GM12878 (cell line): ENCODE measurements at regions not wholly inside any gene's neighbourhood (a gene's known extent, or its start where the extent isn't known, plus 50 kb on each side); places are given as distances from the start of the nearest gene placed in this dataset.

Source experiments
- BCL3 ChIP-seq: IDR thresholded peaks from 2 replicates; pipeline ENCODE4 v1.6.1; 2011; ENCODE audit warnings: borderline replicate concordance, low read depth, mild to moderate bottlenecking, moderate library complexity, low read length; ENCODE audit not compliant: insufficient read depth, poor library complexity, severe bottlenecking
- BCLAF1 ChIP-seq: fragments of 450-650 bp; IDR thresholded peaks from 2 replicates; pipeline ENCODE4 v1.6.1; 2017; ENCODE audit warnings: antibody characterized with exemption, mild to moderate bottlenecking, moderate library complexity
- CBX3 ChIP-seq: fragments of 200-600 bp; sonication (generic); IDR thresholded peaks from 2 replicates; pipeline ENCODE4 v1.6.1; 2016; ENCODE audit warnings: low read depth, borderline replicate concordance
- CHD2 ChIP-seq: IDR thresholded peaks from 2 replicates; pipeline ENCODE4 v1.6.1; 2011; ENCODE audit warnings: low read depth, low read length, improper control_type of control experiment, borderline replicate concordance
- CREB1 ChIP-seq: IDR thresholded peaks from 2 replicates; pipeline ENCODE4 v1.6.1; 2012; ENCODE audit warnings: low read depth, mild to moderate bottlenecking, inconsistent platforms
- CUX1 ChIP-seq: IDR thresholded peaks from 2 replicates; pipeline ENCODE4 v1.6.1; 2012; ENCODE audit warnings: improper control_type of control experiment, low read depth, low read length; ENCODE audit not compliant: insufficient replicate concordance
- FOXM1 ChIP-seq: IDR thresholded peaks from 2 replicates; pipeline ENCODE4 v1.6.1; 2012; ENCODE audit warnings: low read depth, mild to moderate bottlenecking, inconsistent platforms, low read length, moderate library complexity
- HDGF ChIP-seq: fragments of 450-650 bp; IDR thresholded peaks from 2 replicates; pipeline ENCODE4 v1.6.1; 2016; ENCODE audit warnings: antibody characterized with exemption
- JUND ChIP-seq: IDR thresholded peaks from 2 replicates; pipeline ENCODE4 v1.6.1; 2012; ENCODE audit warnings: low read depth, mild to moderate bottlenecking, low read length, improper control_type of control experiment, moderate library complexity
- MTA2 ChIP-seq: fragments of 450-650 bp; IDR thresholded peaks from 2 replicates; pipeline ENCODE4 v1.6.1; 2016; ENCODE audit warnings: low read depth, mild to moderate bottlenecking, moderate library complexity
- NBN ChIP-seq: fragments of 450-650 bp; IDR thresholded peaks from 2 replicates; pipeline ENCODE4 v1.6.1; 2016
- NFYA ChIP-seq: IDR thresholded peaks from 2 replicates; pipeline ENCODE4 v1.6.1; 2011; ENCODE audit warnings: low read depth, mild to moderate bottlenecking, low read length, improper control_type of control experiment, borderline replicate concordance
- PAX8 ChIP-seq: fragments of 450-650 bp; IDR thresholded peaks from 2 replicates; pipeline ENCODE4 v1.6.1; 2017; ENCODE audit warnings: mild to moderate bottlenecking, moderate library complexity
- POLR2A ChIP-seq: IDR thresholded peaks from 2 replicates; pipeline ENCODE4 v1.6.1; 2011; ENCODE audit warnings: low read depth, mild to moderate bottlenecking, low read length
- RAD51 ChIP-seq: fragments of 450-650 bp; IDR thresholded peaks from 2 replicates; pipeline ENCODE4 v1.6.1; 2016; ENCODE audit warnings: moderate library complexity, mild to moderate bottlenecking, inconsistent platforms
- RB1 ChIP-seq: fragments of 450-650 bp; formaldehyde crosslinking; IDR thresholded peaks from 2 replicates; pipeline ENCODE4 v1.6.1; 2017; ENCODE audit warnings: mild to moderate bottlenecking, borderline replicate concordance
- ZBTB33 ChIP-seq: fragments of 450-650 bp; IDR thresholded peaks from 2 replicates; pipeline ENCODE4 v1.6.1; 2017; ENCODE audit warnings: mild to moderate bottlenecking
- ZNF207 ChIP-seq: fragments of 450-650 bp; IDR thresholded peaks from 2 replicates; pipeline ENCODE4 v1.6.1; 2014; ENCODE audit warnings: antibody characterized with exemption, mild to moderate bottlenecking, borderline replicate concordance
- ZSCAN29 ChIP-seq: fragments of 450-650 bp; IDR thresholded peaks from 2 replicates; pipeline ENCODE4 v1.6.1; 2017; ENCODE audit warnings: mild to moderate bottlenecking, moderate library complexity

GRCh38 chr14:49971156-49972130 lies 78.6 kb downstream of the ARF6 start (continued):
- TF ChIP-seq BCL3 (no peak), RAD51 (no peak), CBX3 (no peak), CREB1 (peak; percentile 73), BCLAF1 (no peak), ZNF207 (0 out of 2 replicates have a peak, but pooled peaks have one; percentile 61), RB1 (no peak), FOXM1 (peak; percentile 68; the same call in 1 of the 2 replicates), CUX1 (no peak), NFYA (no peak), JUND (no peak), MTA2 (peak; percentile 85), ZSCAN29 (no peak), ZBTB33 (no peak), POLR2A (peak; percentile 24; the same call in 1 of the 2 replicates), HDGF (no peak), NBN (peak; percentile 70), CHD2 (peak; percentile 75), PAX8 (no peak)
